SK-N-SH treated with all-trans-retinoic acid at 6 μM for 48 hours (cell line): ENCODE measurements at regions not wholly inside any gene's neighbourhood (a gene's known extent, or its start where the extent isn't known, plus 50 kb on each side); places are given as distances from the start of the nearest gene placed in this dataset.

ENCODE experiments used
- ESRRG ChIP-seq: fragments of 250-450 bp; sonication (Bioruptor Pico); IDR thresholded peaks from 2 replicates; pipeline ENCODE4 v1.6.1; 2021; ENCODE audit warnings: mild to moderate bottlenecking
- RARB ChIP-seq: fragments of 250-450 bp; sonication (Bioruptor Pico); IDR thresholded peaks from 2 replicates; pipeline ENCODE4 v1.8.0; 2021; ENCODE audit warnings: mild to moderate bottlenecking, moderate library complexity
- ZNF565 ChIP-seq: fragments of 450-650 bp; formaldehyde crosslinking; conservative IDR thresholded peaks from 2 replicates; pipeline ENCODE4 v1.5.0; 2020; ENCODE audit warnings: low read depth, mild to moderate bottlenecking, moderate library complexity
- TF ChIP-seq, protein P1 (sequence below): fragments of 250-450 bp; sonication (Bioruptor Pico); IDR thresholded peaks from 2 replicates; pipeline ENCODE4 v1.8.0; 2020; ENCODE audit warnings: mild to moderate bottlenecking, moderate library complexity, borderline replicate concordance
- TF ChIP-seq, protein P2 (sequence below): fragments of 250-450 bp; sonication (Bioruptor Pico); IDR thresholded peaks from 2 replicates; pipeline ENCODE4 v1.5.0; 2020; ENCODE audit warnings: mild to moderate bottlenecking, moderate library complexity
- TF ChIP-seq, protein P3 (sequence below): fragments of 250-450 bp; sonication (Bioruptor Pico); IDR thresholded peaks from 2 replicates; pipeline ENCODE4 v1.5.1; 2021; ENCODE audit warnings: mild to moderate bottlenecking, moderate library complexity

DNA sequence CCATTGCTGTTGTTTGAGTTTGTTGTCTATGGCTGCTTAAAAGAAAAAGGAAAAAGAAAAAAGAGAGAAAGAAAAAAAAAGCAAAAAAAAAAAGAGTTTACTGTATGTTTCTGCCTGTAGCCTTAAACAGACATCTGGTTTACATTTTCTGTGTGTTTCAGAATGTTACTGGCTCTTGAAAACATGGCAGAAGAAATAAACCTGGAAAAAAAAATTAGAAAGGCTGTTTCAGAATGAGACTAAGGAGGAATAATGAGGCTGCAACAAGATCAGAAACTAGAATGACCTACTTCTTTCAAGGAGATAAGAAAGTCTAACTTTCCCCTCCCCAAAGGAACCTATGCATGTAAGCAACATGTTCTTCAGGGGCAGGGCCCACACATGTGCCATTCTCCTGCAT lies 292.1 kb downstream of the DIPK2A start:
- TF ChIP-seq, protein P1, sequence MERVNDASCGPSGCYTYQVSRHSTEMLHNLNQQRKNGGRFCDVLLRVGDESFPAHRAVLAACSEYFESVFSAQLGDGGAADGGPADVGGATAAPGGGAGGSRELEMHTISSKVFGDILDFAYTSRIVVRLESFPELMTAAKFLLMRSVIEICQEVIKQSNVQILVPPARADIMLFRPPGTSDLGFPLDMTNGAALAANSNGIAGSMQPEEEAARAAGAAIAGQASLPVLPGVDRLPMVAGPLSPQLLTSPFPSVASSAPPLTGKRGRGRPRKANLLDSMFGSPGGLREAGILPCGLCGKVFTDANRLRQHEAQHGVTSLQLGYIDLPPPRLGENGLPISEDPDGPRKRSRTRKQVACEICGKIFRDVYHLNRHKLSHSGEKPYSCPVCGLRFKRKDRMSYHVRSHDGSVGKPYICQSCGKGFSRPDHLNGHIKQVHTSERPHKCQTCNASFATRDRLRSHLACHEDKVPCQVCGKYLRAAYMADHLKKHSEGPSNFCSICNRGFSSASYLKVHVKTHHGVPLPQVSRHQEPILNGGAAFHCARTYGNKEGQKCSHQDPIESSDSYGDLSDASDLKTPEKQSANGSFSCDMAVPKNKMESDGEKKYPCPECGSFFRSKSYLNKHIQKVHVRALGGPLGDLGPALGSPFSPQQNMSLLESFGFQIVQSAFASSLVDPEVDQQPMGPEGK: no peak
- TF ChIP-seq, protein P2, sequence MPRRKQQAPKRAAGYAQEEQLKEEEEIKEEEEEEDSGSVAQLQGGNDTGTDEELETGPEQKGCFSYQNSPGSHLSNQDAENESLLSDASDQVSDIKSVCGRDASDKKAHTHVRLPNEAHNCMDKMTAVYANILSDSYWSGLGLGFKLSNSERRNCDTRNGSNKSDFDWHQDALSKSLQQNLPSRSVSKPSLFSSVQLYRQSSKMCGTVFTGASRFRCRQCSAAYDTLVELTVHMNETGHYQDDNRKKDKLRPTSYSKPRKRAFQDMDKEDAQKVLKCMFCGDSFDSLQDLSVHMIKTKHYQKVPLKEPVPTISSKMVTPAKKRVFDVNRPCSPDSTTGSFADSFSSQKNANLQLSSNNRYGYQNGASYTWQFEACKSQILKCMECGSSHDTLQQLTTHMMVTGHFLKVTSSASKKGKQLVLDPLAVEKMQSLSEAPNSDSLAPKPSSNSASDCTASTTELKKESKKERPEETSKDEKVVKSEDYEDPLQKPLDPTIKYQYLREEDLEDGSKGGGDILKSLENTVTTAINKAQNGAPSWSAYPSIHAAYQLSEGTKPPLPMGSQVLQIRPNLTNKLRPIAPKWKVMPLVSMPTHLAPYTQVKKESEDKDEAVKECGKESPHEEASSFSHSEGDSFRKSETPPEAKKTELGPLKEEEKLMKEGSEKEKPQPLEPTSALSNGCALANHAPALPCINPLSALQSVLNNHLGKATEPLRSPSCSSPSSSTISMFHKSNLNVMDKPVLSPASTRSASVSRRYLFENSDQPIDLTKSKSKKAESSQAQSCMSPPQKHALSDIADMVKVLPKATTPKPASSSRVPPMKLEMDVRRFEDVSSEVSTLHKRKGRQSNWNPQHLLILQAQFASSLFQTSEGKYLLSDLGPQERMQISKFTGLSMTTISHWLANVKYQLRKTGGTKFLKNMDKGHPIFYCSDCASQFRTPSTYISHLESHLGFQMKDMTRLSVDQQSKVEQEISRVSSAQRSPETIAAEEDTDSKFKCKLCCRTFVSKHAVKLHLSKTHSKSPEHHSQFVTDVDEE (CRISPR knock-in tag): no peak
- TF ChIP-seq, protein P3, sequence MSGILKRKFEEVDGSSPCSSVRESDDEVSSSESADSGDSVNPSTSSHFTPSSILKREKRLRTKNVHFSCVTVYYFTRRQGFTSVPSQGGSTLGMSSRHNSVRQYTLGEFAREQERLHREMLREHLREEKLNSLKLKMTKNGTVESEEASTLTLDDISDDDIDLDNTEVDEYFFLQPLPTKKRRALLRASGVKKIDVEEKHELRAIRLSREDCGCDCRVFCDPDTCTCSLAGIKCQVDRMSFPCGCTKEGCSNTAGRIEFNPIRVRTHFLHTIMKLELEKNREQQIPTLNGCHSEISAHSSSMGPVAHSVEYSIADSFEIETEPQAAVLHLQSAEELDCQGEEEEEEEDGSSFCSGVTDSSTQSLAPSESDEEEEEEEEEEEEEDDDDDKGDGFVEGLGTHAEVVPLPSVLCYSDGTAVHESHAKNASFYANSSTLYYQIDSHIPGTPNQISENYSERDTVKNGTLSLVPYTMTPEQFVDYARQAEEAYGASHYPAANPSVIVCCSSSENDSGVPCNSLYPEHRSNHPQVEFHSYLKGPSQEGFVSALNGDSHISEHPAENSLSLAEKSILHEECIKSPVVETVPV (CRISPR knock-in tag): no peak
- TF ChIP-seq ESRRG (CRISPR knock-in tag): no peak
- TF ChIP-seq ZNF565 (CRISPR knock-in tag): no peak
- no peak for TF ChIP-seq RARB
